ENCODE measurements at regions not wholly inside any gene's neighbourhood (a gene's known extent, or its start where the extent isn't known, plus 50 kb on each side); places are given as distances from the start of the nearest gene placed in this dataset.

GRCh38 chr1:232891071-232891470 is 59.3 kb upstream of the NTPCR start:
- H3K27me3 ChIP-seq (replicated peaks; ENCODE audit: control insufficient read depth, insufficient read depth, low read length), result no peaks in the 10 kb centered on the region
- BruUV-seq (replicated peaks), result no TSS peak
- POLR2A ChIA-PET, result no interaction called here
- no peaks in the 10 kb centered on the region for H3K36me3 ChIP-seq (ENCODE audit: control insufficient read depth, insufficient read depth, low read length)
- H3K27ac Mint-ChIP-seq (ENCODE audit: unreplicated experiment), result no peak overlapping the region
- H3K4me3 ChIP-seq (ENCODE audit: low read depth, low read length), result no peak overlapping the region
- intact Hi-C loops (cut with micrococcal nuclease; ENCODE audit: unreplicated experiment), result no loop called here
- H3K9me3 Mint-ChIP-seq (ENCODE audit: unreplicated experiment), result peaks cover 11% of the 10 kb centered on the region
- TF ChIP-seq CTCF (IDR thresholded peaks at IDR 0.05; ENCODE audit: insufficient read depth in 1 of 2, low read depth in 1 of 2, low read length in 1 of 2, severe bottlenecking in 1 of 2, unreplicated experiment in 1 of 2), result no peak
- H3K4me1 ChIP-seq, result no peaks in the 10 kb centered on the region
- no peaks in the 10 kb centered on the region for H3K27me3 Mint-ChIP-seq (ENCODE audit: insufficient read depth, unreplicated experiment)
- H3K4me1 Mint-ChIP-seq (ENCODE audit: low read depth, unreplicated experiment), result no peaks in the 10 kb centered on the region
- H3K4me3 Mint-ChIP-seq (ENCODE audit: unreplicated experiment), result no peak overlapping the region
- no peaks in the 10 kb centered on the region for H3K36me3 Mint-ChIP-seq (ENCODE audit: insufficient read depth, unreplicated experiment)
- 0 out of 2 replicates have a peak, but pooled peaks cover 3% of the 10 kb centered on the region for H3K9me3 ChIP-seq
- CTCF ChIA-PET, result no interaction called here
- no peak for DNase-seq

- H3K27ac Mint-ChIP-seq (ENCODE audit: unreplicated experiment), result no peak overlapping the region
- no peak overlapping the region for H3K4me3 Mint-ChIP-seq (ENCODE audit: unreplicated experiment)
- intact Hi-C loops (cut with micrococcal nuclease; ENCODE audit: unreplicated experiment), result no loop called here
- ChIA-PET POLR2A (no interaction called here), CTCF (no interaction called here)
- no peaks in the 10 kb centered on the region for H3K27me3 Mint-ChIP-seq (ENCODE audit: insufficient read depth, unreplicated experiment)
- no peaks in the 10 kb centered on the region for H3K27me3 ChIP-seq (replicated peaks; ENCODE audit: control insufficient read depth, insufficient read depth, low read length)
- BruUV-seq (replicated peaks), result no TSS peak
- H3K4me1 ChIP-seq, result no peaks in the 10 kb centered on the region
- no peak for DNase-seq
- H3K9me3 Mint-ChIP-seq (ENCODE audit: unreplicated experiment), result peaks cover 11% of the 10 kb centered on the region
- no peak for TF ChIP-seq CTCF (IDR thresholded peaks at IDR 0.05; ENCODE audit: insufficient read depth in 1 of 2, low read depth in 1 of 2, low read length in 1 of 2, severe bottlenecking in 1 of 2, unreplicated experiment in 1 of 2)
- no peaks in the 10 kb centered on the region for H3K36me3 ChIP-seq (ENCODE audit: control insufficient read depth, insufficient read depth, low read length)
- H3K36me3 Mint-ChIP-seq (ENCODE audit: insufficient read depth, unreplicated experiment), result no peaks in the 10 kb centered on the region
- 0 out of 2 replicates have a peak, but pooled peaks cover 3% of the 10 kb centered on the region for H3K9me3 ChIP-seq
- H3K4me3 ChIP-seq (ENCODE audit: low read depth, low read length), result no peak overlapping the region
- H3K4me1 Mint-ChIP-seq (ENCODE audit: low read depth, unreplicated experiment), result no peaks in the 10 kb centered on the region
These were observed 58.6 kb upstream of the NTPCR start for GRCh38 chr1:232891656-232892317.

- ChIA-PET POLR2A (no interaction called here), CTCF (no interaction called here)
- Histone ChIP-seq H3K36me3 (ENCODE audit: control insufficient read depth, insufficient read depth, low read length) (no peaks in the 10 kb centered on the region), H3K27me3 (replicated peaks; ENCODE audit: control insufficient read depth, insufficient read depth, low read length) (no peaks in the 10 kb centered on the region), H3K4me1 (no peaks in the 10 kb centered on the region), H3K9me3 (0 out of 2 replicates have a peak, but pooled peaks cover 3% of the 10 kb centered on the region), H3K4me3 (ENCODE audit: low read depth, low read length) (no peak overlapping the region)
- no peak for TF ChIP-seq CTCF (IDR thresholded peaks at IDR 0.05; ENCODE audit: insufficient read depth in 1 of 2, low read depth in 1 of 2, low read length in 1 of 2, severe bottlenecking in 1 of 2, unreplicated experiment in 1 of 2)
- H3K36me3 Mint-ChIP-seq (ENCODE audit: insufficient read depth, unreplicated experiment), result no peaks in the 10 kb centered on the region
- no peak for DNase-seq
- H3K4me3 Mint-ChIP-seq (ENCODE audit: unreplicated experiment), result no peak overlapping the region
- H3K27ac Mint-ChIP-seq (ENCODE audit: unreplicated experiment), result no peak overlapping the region
- H3K4me1 Mint-ChIP-seq (ENCODE audit: low read depth, unreplicated experiment), result no peaks in the 10 kb centered on the region
- peaks cover 11% of the 10 kb centered on the region for H3K9me3 Mint-ChIP-seq (ENCODE audit: unreplicated experiment)
- no peaks in the 10 kb centered on the region for H3K27me3 Mint-ChIP-seq (ENCODE audit: insufficient read depth, unreplicated experiment)
- intact Hi-C loops (cut with micrococcal nuclease; ENCODE audit: unreplicated experiment), result no loop called here
- BruUV-seq (replicated peaks), result no TSS peak
These were observed 56.7 kb upstream of the NTPCR start for GRCh38 chr1:232893481-232894313.
